NCI-H2171 treated with DMSO at 0.1 percent for 48 hours (cell line): ENCODE measurements at regions not wholly inside any gene's neighbourhood (a gene's known extent, or its start where the extent isn't known, plus 50 kb on each side); places are given as distances from the start of the nearest gene placed in this dataset.

Source experiments
- DNase-seq: peaks from one replicate; lab custom pipeline; 2025; lab: John Stamatoyannopoulos, UW

GRCh38 chr4:151983854-151984253 lies 223.0 kb upstream of the GATB start:
- DNase-seq = peak; percentile 55

- DNase-seq = no peak
Measured at GRCh38 chr4:151979819-151980218, 219.0 kb upstream of the GATB start.

- peak; percentile 16 for DNase-seq
Measured at GRCh38 chr4:151968643-151969042, 207.8 kb upstream of the GATB start.

GRCh38 chr4:151967074-151967473 lies 206.3 kb upstream of the GATB start:
- no peak for DNase-seq

GRCh38 chr4:151962138-151962823 lies 201.5 kb upstream of the GATB start:
- no peak for DNase-seq

- DNase-seq = no peak
Measured at GRCh38 chr4:151961456-151961855, 200.6 kb upstream of the GATB start.

- no peak for DNase-seq
Measured at GRCh38 chr4:151960449-151961230, 199.8 kb upstream of the GATB start.

GRCh38 chr4:151957153-151957552 lies 196.3 kb upstream of the GATB start:
- no peak for DNase-seq

- DNase-seq = no peak
Measured at GRCh38 chr4:151955721-151956380, 195.0 kb upstream of the GATB start.

GRCh38 chr4:151953795-151954372 lies 193.1 kb upstream of the GATB start:
- no peak for DNase-seq

GRCh38 chr4:151953312-151953711 lies 192.5 kb upstream of the GATB start:
- DNase-seq = no peak

- DNase-seq = no peak
Measured at GRCh38 chr4:151952711-151953254, 192.0 kb upstream of the GATB start.

GRCh38 chr4:151952137-151952536 lies 191.3 kb upstream of the GATB start:
- DNase-seq = no peak

- no peak for DNase-seq
Measured at GRCh38 chr4:151951671-151952050, 190.9 kb upstream of the GATB start.

GRCh38 chr4:151950993-151951670 lies 190.3 kb upstream of the GATB start:
- no peak for DNase-seq

- DNase-seq = no peak
Measured at GRCh38 chr4:151948351-151949016, 187.7 kb upstream of the GATB start.

GRCh38 chr4:151946718-151947117 lies 185.9 kb upstream of the GATB start:
- DNase-seq = no peak

GRCh38 chr4:151942971-151943370 lies 182.2 kb upstream of the GATB start:
- DNase-seq = no peak

GRCh38 chr4:151940926-151941617 lies 180.3 kb upstream of the GATB start:
- no peak for DNase-seq

- peak; percentile 38 for DNase-seq
Measured at GRCh38 chr4:151940291-151940690, 179.5 kb upstream of the GATB start.

- DNase-seq = no peak
Measured at GRCh38 chr4:151939670-151940069, 178.9 kb upstream of the GATB start.
